ENCODE measurements at regions not wholly inside any gene's neighbourhood (a gene's known extent, or its start where the extent isn't known, plus 50 kb on each side); places are given as distances from the start of the nearest gene placed in this dataset.

- ATAC-seq, result no peak
- H3K4me3 ChIP-seq, result no peak overlapping the region
Measured at GRCh38 chr5:115723220-115723619, 93.2 kb downstream of the CDO1 start.

GRCh38 chr5:115720888-115721287, 95.1 kb upstream of the TMED7 start:
- Histone ChIP-seq H3K9me3 (no peaks in the 10 kb centered on the region), H3K27ac (no peak overlapping the region), H3K4me3 (no peak overlapping the region), H3K4me1 (no peaks in the 10 kb centered on the region), H3K36me3 (no peaks in the 10 kb centered on the region), H3K27me3 (no peaks in the 10 kb centered on the region)
- TF ChIP-seq CTCF (IDR thresholded peaks at IDR 0.05), result no peak
- ATAC-seq (no peak), DNase-seq (no peak)
- intact Hi-C loops (cut with DNase I), result no loop called here

More at GRCh38 chr5:115723220-115723619, 93.2 kb downstream of the CDO1 start:
- H3K27me3 ChIP-seq, result no peaks in the 10 kb centered on the region
- H3K9me3 ChIP-seq, result no peaks in the 10 kb centered on the region
- H3K36me3 ChIP-seq, result no peaks in the 10 kb centered on the region
- intact Hi-C loops (cut with DNase I), result no loop called here
- no peaks in the 10 kb centered on the region for H3K4me1 ChIP-seq
- no peak for TF ChIP-seq CTCF (IDR thresholded peaks at IDR 0.05)
- no peak for DNase-seq
- H3K27ac ChIP-seq, result no peak overlapping the region

GRCh38 chr5:115718927-115719326, 93.1 kb upstream of the TMED7 start:
- H3K4me1 ChIP-seq, result no peaks in the 10 kb centered on the region
- no peak overlapping the region for H3K27ac ChIP-seq
- TF ChIP-seq CTCF (IDR thresholded peaks at IDR 0.05), result no peak
- no peak for DNase-seq
- ATAC-seq, result no peak
- H3K9me3 ChIP-seq, result no peaks in the 10 kb centered on the region
- intact Hi-C loops (cut with DNase I), result no loop called here
- H3K27me3 ChIP-seq, result no peaks in the 10 kb centered on the region
- H3K36me3 ChIP-seq, result no peaks in the 10 kb centered on the region
- no peak overlapping the region for H3K4me3 ChIP-seq

- no peak for DNase-seq
- intact Hi-C loops (cut with DNase I), result no loop called here
- Histone ChIP-seq H3K36me3 (no peaks in the 10 kb centered on the region), H3K27ac (no peak overlapping the region), H3K27me3 (no peaks in the 10 kb centered on the region), H3K4me3 (no peak overlapping the region), H3K4me1 (no peaks in the 10 kb centered on the region), H3K9me3 (no peaks in the 10 kb centered on the region)
- no peak for ATAC-seq
- TF ChIP-seq CTCF (IDR thresholded peaks at IDR 0.05), result no peak
Measured at GRCh38 chr5:115713408-115713807, 87.6 kb upstream of the TMED7 start.

GRCh38 chr5:115709585-115709984, 83.7 kb upstream of the TMED7 start:
- no peaks in the 10 kb centered on the region for H3K9me3 ChIP-seq
- H3K4me1 ChIP-seq, result no peaks in the 10 kb centered on the region
- no peak overlapping the region for H3K27ac ChIP-seq
- DNase-seq (no peak), ATAC-seq (no peak)
- intact Hi-C loops (cut with DNase I), result no loop called here
- TF ChIP-seq CTCF (IDR thresholded peaks at IDR 0.05), result no peak
- no peaks in the 10 kb centered on the region for H3K36me3 ChIP-seq
- H3K27me3 ChIP-seq, result no peaks in the 10 kb centered on the region
- no peak overlapping the region for H3K4me3 ChIP-seq

GRCh38 chr5:115708819-115709477, 83.1 kb upstream of the TMED7 start:
- H3K27ac ChIP-seq, result no peak overlapping the region
- DNase-seq (no peak), ATAC-seq (no peak)
- H3K36me3 ChIP-seq, result no peaks in the 10 kb centered on the region
- H3K27me3 ChIP-seq, result no peaks in the 10 kb centered on the region
- H3K4me1 ChIP-seq, result no peaks in the 10 kb centered on the region
- intact Hi-C loops (cut with DNase I), result no loop called here
- H3K9me3 ChIP-seq, result no peaks in the 10 kb centered on the region
- H3K4me3 ChIP-seq, result no peak overlapping the region
- no peak for TF ChIP-seq CTCF (IDR thresholded peaks at IDR 0.05)

All from upper lobe of right lung (tissue), 1 donor.